Right atrium auricular region (tissue), 2 donors: ENCODE measurements at regions not wholly inside any gene's neighbourhood (a gene's known extent, or its start where the extent isn't known, plus 50 kb on each side); places are given as distances from the start of the nearest gene placed in this dataset.

Experiments used
- DNase-seq: peaks from one replicate; pipeline ENCODE4 v3.0.0-alpha.2; 2019; ENCODE audit warnings: low spot score
- H3K27ac ChIP-seq, 2 donors: fragments of 200-600 bp; sonication (generic); 1 replicate in 1 of 2; 2 replicates in 1 of 2; pipeline ENCODE4 v1.5.1; 2016 to 2019
- H3K27me3 ChIP-seq, 2 donors: fragments of 200-600 bp; sonication (generic); one replicate each; pipeline versions ENCODE4 v1.5.1 to v1.6.0; 2017 to 2019
- H3K36me3 ChIP-seq: fragments of 200-600 bp; sonication (generic); one replicate; pipeline ENCODE4 v1.5.1; 2016
- H3K4me1 ChIP-seq, 2 donors: fragments of 200-600 bp; sonication (generic); one replicate each; pipeline versions ENCODE4 v1.5.1 to v1.6.0; 2017 to 2019
- H3K4me3 ChIP-seq, 2 donors: fragments of 200-600 bp; sonication (generic); 1 replicate in 1 of 2; 2 replicates in 1 of 2; pipeline ENCODE4 v1.5.1; 2017 to 2019; ENCODE audit warnings: mild to moderate bottlenecking in 1 of 2, moderate library complexity in 1 of 2
- H3K9me3 ChIP-seq, 2 donors: fragments of 200-600 bp; sonication (generic); one replicate each; pipeline ENCODE4 v1.5.1; 2019
- CTCF ChIP-seq, 2 donors: fragments of 200-600 bp; sonication (generic); IDR thresholded peaks; one replicate each; pipeline ENCODE4 v1.5.1; 2019; ENCODE audit warnings: antibody characterized with exemption in 2 of 2

- peaks cover 0 to 7% of the 10 kb centered on the region in 2 donors for H3K9me3 ChIP-seq
- H3K36me3 ChIP-seq, result no peaks in the 10 kb centered on the region
- no peak for DNase-seq
- H3K4me3 ChIP-seq, result no peak overlapping the region
- no peaks in the 10 kb centered on the region for H3K4me1 ChIP-seq
- no peaks in the 10 kb centered on the region for H3K27me3 ChIP-seq
- TF ChIP-seq CTCF (IDR thresholded peaks at IDR 0.05), result no peak
- H3K27ac ChIP-seq, result no peak overlapping the region
Measured at GRCh38 chr1:25039229-25039628, 109.2 kb upstream of the RUNX3 start.

- H3K4me3 ChIP-seq, result no peak overlapping the region
- no peaks in the 10 kb centered on the region for H3K27me3 ChIP-seq
- no peak overlapping the region for H3K27ac ChIP-seq
- peaks cover 0 to 6% of the 10 kb centered on the region in 2 donors for H3K9me3 ChIP-seq
- no peak for DNase-seq
- no peaks in the 10 kb centered on the region for H3K4me1 ChIP-seq
- no peak for TF ChIP-seq CTCF (IDR thresholded peaks at IDR 0.05)
- H3K36me3 ChIP-seq, result no peaks in the 10 kb centered on the region
Measured at GRCh38 chr1:25038699-25039098, 108.6 kb upstream of the RUNX3 start.

GRCh38 chr1:25037174-25038074, 107.3 kb upstream of the RUNX3 start:
- no peak overlapping the region for H3K27ac ChIP-seq
- no peak for DNase-seq
- TF ChIP-seq CTCF (IDR thresholded peaks at IDR 0.05), result peak; percentile 16 to 56
- H3K27me3 ChIP-seq, result no peaks in the 10 kb centered on the region
- no peaks in the 10 kb centered on the region for H3K36me3 ChIP-seq
- no peaks in the 10 kb centered on the region for H3K4me1 ChIP-seq
- H3K9me3 ChIP-seq, result no peaks in the 10 kb centered on the region
- H3K4me3 ChIP-seq, result no peak overlapping the region

GRCh38 chr1:25036117-25036546, 106.1 kb upstream of the RUNX3 start:
- Histone ChIP-seq H3K4me3 (no peak overlapping the region), H3K9me3 (no peaks in the 10 kb centered on the region)

GRCh38 chr1:25035523-25036116, 105.5 kb upstream of the RUNX3 start:
- DNase-seq, result no peak
- Histone ChIP-seq H3K36me3 (no peaks in the 10 kb centered on the region), H3K9me3 (no peaks in the 10 kb centered on the region), H3K27me3 (no peaks in the 10 kb centered on the region), H3K4me3 (no peak overlapping the region), H3K4me1 (no peaks in the 10 kb centered on the region), H3K27ac (no peak overlapping the region)
- TF ChIP-seq CTCF (IDR thresholded peaks at IDR 0.05), result no peak

More at GRCh38 chr1:25036117-25036546, 106.1 kb upstream of the RUNX3 start:
- no peak for DNase-seq
- TF ChIP-seq CTCF (IDR thresholded peaks at IDR 0.05), result no peak
- Histone ChIP-seq H3K27ac (no peak overlapping the region), H3K27me3 (no peaks in the 10 kb centered on the region), H3K4me1 (no peaks in the 10 kb centered on the region), H3K36me3 (no peaks in the 10 kb centered on the region)
